ENCODE measurements at regions not wholly inside any gene's neighbourhood (a gene's known extent, or its start where the extent isn't known, plus 50 kb on each side); places are given as distances from the start of the nearest gene placed in this dataset.

DNA sequence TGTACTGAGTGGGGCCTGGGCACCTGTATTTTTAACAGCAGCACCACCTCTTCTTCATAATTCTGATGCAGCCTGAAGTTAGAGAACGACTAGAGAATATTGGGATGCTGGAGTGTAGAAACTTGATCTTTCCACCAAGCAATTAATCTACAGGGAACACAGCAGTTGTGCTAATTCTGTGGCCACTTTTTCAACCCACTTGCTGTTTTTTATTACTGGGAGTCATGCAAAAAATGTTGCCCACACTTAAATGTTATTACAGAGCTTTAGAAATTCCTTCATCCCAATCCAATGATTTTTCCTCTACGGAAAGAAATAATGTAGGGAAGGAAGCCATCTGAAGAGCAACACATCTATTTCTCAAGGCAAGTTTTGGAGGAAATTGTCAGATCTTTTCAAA lies 190.9 kb upstream of the TUT7 start:
- no peaks in the 10 kb centered on the region for H3K27me3 ChIP-seq
- TF ChIP-seq, protein P1, sequence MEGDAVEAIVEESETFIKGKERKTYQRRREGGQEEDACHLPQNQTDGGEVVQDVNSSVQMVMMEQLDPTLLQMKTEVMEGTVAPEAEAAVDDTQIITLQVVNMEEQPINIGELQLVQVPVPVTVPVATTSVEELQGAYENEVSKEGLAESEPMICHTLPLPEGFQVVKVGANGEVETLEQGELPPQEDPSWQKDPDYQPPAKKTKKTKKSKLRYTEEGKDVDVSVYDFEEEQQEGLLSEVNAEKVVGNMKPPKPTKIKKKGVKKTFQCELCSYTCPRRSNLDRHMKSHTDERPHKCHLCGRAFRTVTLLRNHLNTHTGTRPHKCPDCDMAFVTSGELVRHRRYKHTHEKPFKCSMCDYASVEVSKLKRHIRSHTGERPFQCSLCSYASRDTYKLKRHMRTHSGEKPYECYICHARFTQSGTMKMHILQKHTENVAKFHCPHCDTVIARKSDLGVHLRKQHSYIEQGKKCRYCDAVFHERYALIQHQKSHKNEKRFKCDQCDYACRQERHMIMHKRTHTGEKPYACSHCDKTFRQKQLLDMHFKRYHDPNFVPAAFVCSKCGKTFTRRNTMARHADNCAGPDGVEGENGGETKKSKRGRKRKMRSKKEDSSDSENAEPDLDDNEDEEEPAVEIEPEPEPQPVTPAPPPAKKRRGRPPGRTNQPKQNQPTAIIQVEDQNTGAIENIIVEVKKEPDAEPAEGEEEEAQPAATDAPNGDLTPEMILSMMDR (IDR thresholded peaks at IDR 0.05; ENCODE audit: low read depth, low read length), result no peak
- H3K36me3 ChIP-seq, result no peaks in the 10 kb centered on the region
- H3K27ac ChIP-seq, result no peak overlapping the region
- no peak overlapping the region for H3K4me3 ChIP-seq
- DNase-seq (ENCODE audit: low read depth in 1 of 2, low spot score in 1 of 2), result no peak
- no peaks in the 10 kb centered on the region for H3K9me3 ChIP-seq (ENCODE audit: low read depth)
- H3K4me1 ChIP-seq (ENCODE audit: low read depth), result no peaks in the 10 kb centered on the region

DNA sequence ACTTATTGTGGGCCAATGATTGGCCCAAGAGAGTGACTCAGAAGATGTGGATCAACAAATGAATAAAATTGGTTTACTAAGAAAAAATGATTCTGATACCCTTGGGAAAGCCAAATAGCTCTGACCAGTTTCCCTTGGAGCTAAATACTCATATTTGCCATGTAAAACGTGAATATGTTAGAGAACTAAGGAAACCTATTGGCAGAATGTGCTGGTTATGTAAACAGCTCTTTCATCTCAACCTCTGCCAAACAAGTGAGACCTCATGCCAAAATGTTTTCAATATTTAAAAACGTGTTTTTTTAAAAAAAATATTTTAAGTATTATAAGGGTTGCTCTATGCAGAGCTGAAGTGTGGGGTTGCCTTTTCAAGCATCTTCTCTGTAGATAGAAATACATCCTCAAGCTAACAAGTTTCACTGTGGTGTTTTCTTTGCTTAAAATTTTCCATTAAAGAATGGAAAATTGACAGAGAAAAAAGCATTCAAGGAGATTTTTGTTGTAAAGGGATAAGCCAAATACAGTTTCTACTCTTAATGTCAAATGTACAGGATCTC lies 186.9 kb upstream of the TUT7 start:
- no peaks in the 10 kb centered on the region for H3K9me3 ChIP-seq (ENCODE audit: low read depth)
- H3K4me3 ChIP-seq, result no peak overlapping the region
- no peaks in the 10 kb centered on the region for H3K4me1 ChIP-seq (ENCODE audit: low read depth)
- no peak overlapping the region for H3K27ac ChIP-seq
- no peaks in the 10 kb centered on the region for H3K27me3 ChIP-seq
- TF ChIP-seq, protein P1 (IDR thresholded peaks at IDR 0.05; ENCODE audit: low read depth, low read length), result no peak
- DNase-seq (ENCODE audit: low read depth in 1 of 2, low spot score in 1 of 2), result no peak
- no peaks in the 10 kb centered on the region for H3K36me3 ChIP-seq

DNA sequence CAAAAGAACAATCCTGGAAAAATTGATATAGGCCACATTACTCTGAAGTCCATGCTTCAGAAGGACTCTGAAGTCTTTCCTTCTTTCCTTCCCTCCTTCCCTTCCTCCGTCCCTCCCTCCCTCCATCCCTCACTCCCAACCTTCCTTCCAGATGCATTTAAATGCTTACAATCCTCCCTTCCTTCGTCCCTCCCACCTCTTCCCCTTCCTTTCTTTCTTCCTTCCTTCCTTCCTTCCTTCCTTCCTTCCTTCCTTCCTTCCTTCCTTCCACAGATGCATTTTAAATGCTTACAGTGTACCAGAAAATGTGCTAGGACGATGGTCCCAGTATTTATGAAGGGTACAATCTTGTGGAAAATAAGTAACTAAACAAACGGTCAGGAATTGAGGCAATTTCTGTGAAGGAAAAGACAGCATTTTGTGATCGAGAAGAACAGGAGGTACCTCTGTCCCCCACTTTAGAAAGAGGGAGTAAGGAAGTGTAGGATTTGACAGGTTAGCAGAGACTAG lies 181.3 kb upstream of the TUT7 start:
- H3K27me3 ChIP-seq, result no peaks in the 10 kb centered on the region
- TF ChIP-seq, protein P1 (IDR thresholded peaks at IDR 0.05; ENCODE audit: low read depth, low read length), result no peak
- H3K36me3 ChIP-seq, result no peaks in the 10 kb centered on the region
- H3K4me1 ChIP-seq (ENCODE audit: low read depth), result no peaks in the 10 kb centered on the region
- no peak overlapping the region for H3K4me3 ChIP-seq
- H3K9me3 ChIP-seq (ENCODE audit: low read depth), result no peaks in the 10 kb centered on the region
- no peak for DNase-seq (ENCODE audit: low read depth in 1 of 2, low spot score in 1 of 2)
- no peak overlapping the region for H3K27ac ChIP-seq

DNA sequence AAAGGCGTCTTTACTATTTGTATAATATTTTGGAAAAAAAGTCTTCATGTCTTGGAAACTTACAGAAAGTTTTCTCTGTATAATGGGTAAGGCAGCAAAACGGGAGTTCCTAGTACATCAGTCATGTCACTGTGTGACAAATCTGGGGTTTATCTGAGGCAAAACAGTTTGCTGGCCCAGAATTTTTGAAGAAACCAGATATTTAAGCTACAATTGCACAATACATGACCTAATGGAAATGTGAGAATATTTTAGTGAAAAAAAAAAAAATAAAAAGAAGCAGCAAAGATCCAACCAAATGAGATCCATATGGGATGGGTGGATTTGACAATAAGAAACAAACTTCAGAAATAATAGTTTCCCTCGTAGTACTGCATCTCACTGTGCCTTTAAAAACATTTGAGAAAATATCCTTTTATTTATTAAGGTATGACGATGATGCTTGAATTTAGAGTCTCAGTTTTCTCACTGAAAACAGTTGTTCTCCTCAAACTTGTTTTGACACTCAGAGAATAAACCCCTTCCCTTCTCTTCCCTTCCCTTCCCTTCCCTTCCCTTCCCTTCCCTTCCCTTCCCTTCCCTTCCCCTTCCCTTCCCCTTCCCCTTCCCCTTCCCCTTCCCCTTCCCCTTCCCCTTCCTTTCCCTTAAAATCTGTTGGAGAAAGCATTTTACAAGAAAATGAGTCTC lies 180.5 kb upstream of the TUT7 start:
- no peaks in the 10 kb centered on the region for H3K9me3 ChIP-seq (ENCODE audit: low read depth)
- no peaks in the 10 kb centered on the region for H3K4me1 ChIP-seq (ENCODE audit: low read depth)
- H3K27ac ChIP-seq, result no peak overlapping the region
- H3K27me3 ChIP-seq, result no peaks in the 10 kb centered on the region
- H3K36me3 ChIP-seq, result no peaks in the 10 kb centered on the region
- H3K4me3 ChIP-seq, result no peak overlapping the region
- peak in 1 of 2 donors; percentile 87 for DNase-seq (ENCODE audit: low read depth in 1 of 2, low spot score in 1 of 2)
- TF ChIP-seq, protein P1 (IDR thresholded peaks at IDR 0.05; ENCODE audit: low read depth, low read length), result no peak

GRCh38 chr9:86531971-86532640 lies 177.9 kb upstream of the TUT7 start:
- no peak for DNase-seq (ENCODE audit: low read depth in 1 of 2, low spot score in 1 of 2)
- Histone ChIP-seq H3K4me1 (ENCODE audit: low read depth) (no peaks in the 10 kb centered on the region), H3K27me3 (no peaks in the 10 kb centered on the region), H3K9me3 (ENCODE audit: low read depth) (no peaks in the 10 kb centered on the region), H3K4me3 (no peak overlapping the region), H3K36me3 (no peaks in the 10 kb centered on the region), H3K27ac (no peak overlapping the region)
- TF ChIP-seq, protein P1 (IDR thresholded peaks at IDR 0.05; ENCODE audit: low read depth, low read length), result no peak
